HepG2 (cell line): ENCODE measurements at regions not wholly inside any gene's neighbourhood (a gene's known extent, or its start where the extent isn't known, plus 50 kb on each side); places are given as distances from the start of the nearest gene placed in this dataset.

Source experiments
- ATAC-seq: fragments of 200-7000 bp; cut with Tn5 transposase; 3 replicates; pipeline ENCODE4 v1.9.1; 2020; ENCODE audit warnings: mild to moderate bottlenecking, moderate library complexity
- BruUV-seq: library from RNA; stranded (reverse); fragments of 400-500 nt; replicated peaks from 2 replicates; lab custom pipeline; 2021; lab: Mats Ljungman, UMichigan
- CTCF ChIA-PET: fragments of 300-600 bp; formaldehyde crosslinking; extraction: SDS; loops from one replicate; lab custom pipeline; 2021; ENCODE audit warnings: low total read pairs, inconsistent platforms, low intra/inter-chr PET ratio; lab: Yijun Ruan, JAX
- POLR2A ChIA-PET: fragments of 350-600 bp; sonication (Branson Sonifier 250); formaldehyde crosslinking; loops from one replicate; lab custom pipeline; 2020; ENCODE audit warnings: antibody characterized with exemption, inconsistent platforms; lab: Yijun Ruan, JAX
- DNase-seq: peaks from one replicate; pipeline ENCODE4 v3.0.0-alpha.2; 2015; ENCODE audit warnings: low spot score
- FAIRE-seq: peaks from 3 replicates; lab custom pipeline; 2011; peaks lifted over from hg19 to GRCh38; lab: Jason Lieb, UNC
- H2AFZ ChIP-seq: one replicate; pipeline ENCODE4 v1.6.1; 2011; ENCODE audit warnings: low read length, inconsistent platforms
- H3K27ac ChIP-seq: fragments of 300-600 bp; 3 replicates; pipeline ENCODE4 v1.8.0; 2011; ENCODE audit warnings: mixed run types, mild to moderate bottlenecking, mixed read lengths, low read length, inconsistent platforms; ENCODE audit not compliant: insufficient read depth; ENCODE audit errors: extremely low read length
- H3K27me3 ChIP-seq, 2 experiments: fragments of 200-600 bp in 1 of 2; 2 replicates in 1 of 2; 3 replicates in 1 of 2; pipeline versions ENCODE4 v1.6.0 to v1.8.0; 2011; ENCODE audit warnings: low read length in 2 of 2, mild to moderate bottlenecking in 2 of 2, moderate library complexity in 2 of 2, inconsistent platforms in 1 of 2; ENCODE audit not compliant: insufficient read depth in 2 of 2, control insufficient read depth in 1 of 2
- H3K36me3 ChIP-seq, 2 experiments: fragments of 200-600 bp in 1 of 2; replicated peaks in 1 of 2; 2 replicates in 1 of 2; 3 replicates in 1 of 2; pipeline versions ENCODE4 v1.5.1 to v1.8.0; 2011; ENCODE audit warnings: low read length in 2 of 2, inconsistent platforms in 1 of 2; ENCODE audit not compliant: insufficient read depth in 2 of 2, control insufficient read depth in 1 of 2
- H3K4me1 ChIP-seq: 2 replicates; pipeline ENCODE4 v1.5.1; 2012; ENCODE audit warnings: low read length, inconsistent platforms; ENCODE audit not compliant: insufficient read depth
- H3K4me2 ChIP-seq: 2 replicates; pipeline ENCODE4 v1.6.0; 2011; ENCODE audit warnings: low read depth, low read length, inconsistent platforms
- H3K4me3 ChIP-seq, 3 experiments: fragments of 200-600 bp in 1 of 3; sonication (generic), shearing (Covaris generic) in 1 of 3; replicated peaks in 1 of 3; 2 replicates each; pipeline ENCODE4 v1.5.1; 2011 to 2016; ENCODE audit warnings: low read length in 3 of 3, inconsistent platforms in 2 of 3, low read depth in 2 of 3, mild to moderate bottlenecking in 2 of 3, control low read depth in 1 of 3, mixed read lengths in 1 of 3; ENCODE audit not compliant: insufficient read depth in 1 of 3
- H3K79me2 ChIP-seq: one replicate; pipeline ENCODE4 v1.6.1; 2011; ENCODE audit warnings: low read length, inconsistent platforms; ENCODE audit not compliant: insufficient read depth
- H3K9ac ChIP-seq: 2 replicates; pipeline ENCODE4 v1.6.0; 2011; ENCODE audit warnings: mild to moderate bottlenecking, low read depth, low read length, inconsistent platforms; ENCODE audit not compliant: insufficient read depth
- H3K9me3 ChIP-seq: 2 replicates; pipeline ENCODE4 v1.5.1; 2012; ENCODE audit warnings: mild to moderate bottlenecking, low read length
- H4K20me1 ChIP-seq: 2 replicates; pipeline ENCODE4 v1.6.0; 2011; ENCODE audit warnings: inconsistent platforms, mild to moderate bottlenecking, low read length, moderate library complexity; ENCODE audit not compliant: insufficient read depth
- CCDC6 ChIP-seq: sonication (generic); formaldehyde crosslinking; IDR thresholded peaks from 2 replicates; pipeline ENCODE4 v1.8.1; 2022; ENCODE audit warnings: mild to moderate bottlenecking, missing genetic modification reagents, moderate library complexity
- MAFF ChIP-seq: IDR thresholded peaks from 2 replicates; pipeline ENCODE4 v1.6.1; 2011; ENCODE audit warnings: low read depth, low read length, improper control_type of control experiment
- MAFK ChIP-seq, 2 experiments: IDR thresholded peaks in 1 of 2; conservative IDR thresholded peaks in 1 of 2; 2 replicates each; pipeline ENCODE4 v1.6.1; 2011; ENCODE audit warnings: improper control_type of control experiment in 2 of 2, low read length in 2 of 2
- MTA1 ChIP-seq: sonication (generic); formaldehyde crosslinking; IDR thresholded peaks from 2 replicates; pipeline ENCODE4 v1.4.0; 2020; ENCODE audit warnings: missing genetic modification reagents, mild to moderate bottlenecking, borderline replicate concordance
- THAP11 ChIP-seq: IDR thresholded peaks from 2 replicates; pipeline ENCODE4 v1.6.1; 2016; ENCODE audit warnings: missing biosample characterization, missing genetic modification reagents
- U2AF2 ChIP-seq: fragments of 200-400 bp; formaldehyde crosslinking; IDR thresholded peaks from 2 replicates; pipeline ENCODE4 v1.6.1; 2017; ENCODE audit warnings: low read depth, mild to moderate bottlenecking, low read length
- ZNF142 ChIP-seq: sonication (generic); formaldehyde crosslinking; IDR thresholded peaks from 2 replicates; pipeline ENCODE4 v1.4.0; 2020; ENCODE audit warnings: missing genetic modification reagents
- ZNF180 ChIP-seq: sonication (generic); formaldehyde crosslinking; IDR thresholded peaks from 2 replicates; pipeline ENCODE4 v1.4.0; 2020; ENCODE audit warnings: low read depth, missing genetic modification reagents, borderline replicate concordance
- ZNF577 ChIP-seq: sonication (generic); formaldehyde crosslinking; IDR thresholded peaks from 2 replicates; pipeline ENCODE4 v1.4.0; 2020; ENCODE audit warnings: mild to moderate bottlenecking, low read depth, missing genetic modification reagents, borderline replicate concordance
- WGBS: methylation state at CpG from one replicate; pipeline ENCODE4 v1.1.6; 2017; ENCODE audit warnings: low lambda C conversion rate; 5-methylcytosine and 5-hydroxymethylcytosine counted together
- in situ Hi-C: cut with HindIII; loops from 2 replicates; pipeline ENCODE4 v1.10.0; 2017; ENCODE audit warnings: low pct_unique_long_range_greater_than_20kb; ENCODE audit not compliant: extremely low pct_ligation_motif_present
- intact Hi-C: fragments of 100-400 bp; cut with micrococcal nuclease; formaldehyde crosslinking; loops from one replicate; pipeline ENCODE4 v1.10.0; 2022; ENCODE audit not compliant: unreplicated experiment

GRCh38 chr16:64659866-64660265, 462.0 kb downstream of the CDH11 start (continued):
- TF ChIP-seq ZNF142 (CRISPR knock-in tag) (no peak), CCDC6 (CRISPR knock-in tag) (no peak), THAP11 (CRISPR knock-in tag) (no peak), ZNF577 (CRISPR knock-in tag) (no peak), U2AF2 (no peak)

GRCh38 chr16:64657316-64658011, 464.4 kb downstream of the CDH11 start:
- DNase-seq (no peak), ATAC-seq (no peak), FAIRE-seq (no peak)
- Histone ChIP-seq H3K36me3 (no peaks in the 10 kb centered on the region), H3K9me3 (peaks cover 81% of the 10 kb centered on the region), H2AFZ (no peak overlapping the region), H3K27me3 (no peaks in the 10 kb centered on the region), H3K9ac (no peak overlapping the region), H4K20me1 (no peaks in the 10 kb centered on the region), H3K4me1 (no peaks in the 10 kb centered on the region), H3K4me3 (no peak overlapping the region), H3K27ac (no peak overlapping the region), H3K79me2 (no peaks in the 10 kb centered on the region), H3K4me2 (no peak overlapping the region)
- POLR2A ChIA-PET, result no interaction called here
- no TSS peak for BruUV-seq
- WGBS, result 2% methylated on average over 3 of the region's 3 CpGs
- in situ Hi-C loops, result no loop called here
- TF ChIP-seq MTA1 (CRISPR knock-in tag), result no peak
- TF ChIP-seq ZNF180 (CRISPR knock-in tag), result no peak
- TF ChIP-seq MAFF, result peak; percentile 60
- peak; percentile 67 to 75; a peak in 3 of 4 replicates for TF ChIP-seq MAFK (conservative IDR thresholded peaks at IDR 0.05 in 1 of 2, IDR thresholded peaks at IDR 0.05 in 1 of 2; ENCODE audit: low read length in 2 of 2)
- intact Hi-C loops, result no loop called here
- CTCF ChIA-PET, result no interaction called here
